GM12872 (cell line): ENCODE measurements at regions not wholly inside any gene's neighbourhood (a gene's known extent, or its start where the extent isn't known, plus 50 kb on each side); places are given as distances from the start of the nearest gene placed in this dataset.

Experiments
- CTCF ChIP-seq: IDR thresholded peaks from 3 replicates; pipeline ENCODE4 v1.5.1; 2011; ENCODE audit warnings: low read depth, mild to moderate bottlenecking, low read length, moderate library complexity; ENCODE audit not compliant: insufficient read depth

- no peak for TF ChIP-seq CTCF
Observed at GRCh38 chr12:3950714-3951320, 77.6 kb upstream of the PARP11 start.

GRCh38 chr12:3947781-3948180 is 74.6 kb upstream of the PARP11 start:
- TF ChIP-seq CTCF: no peak

- TF ChIP-seq CTCF: no peak
Observed at GRCh38 chr12:3945671-3946070, 72.5 kb upstream of the PARP11 start.

GRCh38 chr12:3944620-3945019 is 71.4 kb upstream of the PARP11 start:
- no peak for TF ChIP-seq CTCF

GRCh38 chr12:3938042-3938544 is 64.9 kb upstream of the PARP11 start:
- no peak for TF ChIP-seq CTCF

GRCh38 chr12:3935078-3935477 is 61.9 kb upstream of the PARP11 start:
- TF ChIP-seq CTCF: no peak

GRCh38 chr12:3933819-3934192 is 60.6 kb upstream of the PARP11 start:
- TF ChIP-seq CTCF: no peak
